ENCODE measurements at regions not wholly inside any gene's neighbourhood (a gene's known extent, or its start where the extent isn't known, plus 50 kb on each side); places are given as distances from the start of the nearest gene placed in this dataset.

DNA sequence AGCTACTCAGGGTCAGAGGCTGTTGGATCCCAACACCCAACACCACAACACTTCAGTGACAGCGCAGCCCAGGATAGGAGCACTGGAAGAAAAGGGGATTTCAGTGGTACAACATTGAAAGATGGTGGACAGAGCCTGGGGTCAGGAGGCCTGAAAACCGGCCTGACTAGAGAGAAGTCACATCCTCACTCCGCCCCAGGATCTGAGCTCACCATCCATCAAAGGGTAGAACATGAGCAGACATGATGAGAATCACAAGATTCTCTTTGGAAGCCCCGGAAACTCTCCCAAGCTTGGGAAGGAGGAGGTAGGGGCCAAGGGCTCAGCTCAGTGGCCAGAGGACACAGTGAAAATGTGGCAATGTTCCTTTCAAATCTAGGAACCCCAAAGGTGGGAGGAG, 271.3 kb downstream of the NPHP4 start:
- Histone ChIP-seq H3K4me1 (peaks cover 5% of the 10 kb centered on the region), H3K4me3 (no peak overlapping the region), H3K9me3 (replicated peaks) (peaks cover 3% of the 10 kb centered on the region), H3K36me3 (no peaks in the 10 kb centered on the region), H3K27ac (replicated peaks) (no peak overlapping the region), H3K27me3 (ENCODE audit: low read depth) (peaks cover 62% of the 10 kb centered on the region)
- no peak for DNase-seq
- intact Hi-C loops (cut with micrococcal nuclease), result no loop called here
- TF ChIP-seq, protein P1, sequence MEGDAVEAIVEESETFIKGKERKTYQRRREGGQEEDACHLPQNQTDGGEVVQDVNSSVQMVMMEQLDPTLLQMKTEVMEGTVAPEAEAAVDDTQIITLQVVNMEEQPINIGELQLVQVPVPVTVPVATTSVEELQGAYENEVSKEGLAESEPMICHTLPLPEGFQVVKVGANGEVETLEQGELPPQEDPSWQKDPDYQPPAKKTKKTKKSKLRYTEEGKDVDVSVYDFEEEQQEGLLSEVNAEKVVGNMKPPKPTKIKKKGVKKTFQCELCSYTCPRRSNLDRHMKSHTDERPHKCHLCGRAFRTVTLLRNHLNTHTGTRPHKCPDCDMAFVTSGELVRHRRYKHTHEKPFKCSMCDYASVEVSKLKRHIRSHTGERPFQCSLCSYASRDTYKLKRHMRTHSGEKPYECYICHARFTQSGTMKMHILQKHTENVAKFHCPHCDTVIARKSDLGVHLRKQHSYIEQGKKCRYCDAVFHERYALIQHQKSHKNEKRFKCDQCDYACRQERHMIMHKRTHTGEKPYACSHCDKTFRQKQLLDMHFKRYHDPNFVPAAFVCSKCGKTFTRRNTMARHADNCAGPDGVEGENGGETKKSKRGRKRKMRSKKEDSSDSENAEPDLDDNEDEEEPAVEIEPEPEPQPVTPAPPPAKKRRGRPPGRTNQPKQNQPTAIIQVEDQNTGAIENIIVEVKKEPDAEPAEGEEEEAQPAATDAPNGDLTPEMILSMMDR (IDR thresholded peaks at IDR 0.05; ENCODE audit: borderline replicate concordance), result no peak

DNA sequence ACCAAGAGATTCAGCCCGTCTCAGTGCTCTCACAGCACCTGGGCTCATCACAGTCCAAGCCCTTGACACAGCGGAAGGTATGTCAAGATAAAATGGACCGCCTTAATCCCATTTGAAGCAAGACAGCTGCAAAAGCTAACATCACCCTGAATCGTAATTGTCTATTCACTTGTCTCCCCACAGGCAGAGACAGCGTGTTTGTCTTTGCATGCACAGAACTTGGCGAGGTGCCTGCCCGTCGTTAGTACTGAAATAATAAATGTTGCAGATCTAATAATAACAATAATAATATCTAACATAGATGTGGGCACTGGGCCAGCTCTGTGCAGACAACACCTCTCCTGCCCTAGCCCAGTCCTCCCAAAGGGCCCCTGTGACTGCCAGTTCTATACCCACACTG, 271.7 kb downstream of the NPHP4 start:
- H3K9me3 ChIP-seq (replicated peaks), result peaks cover 8% of the 10 kb centered on the region
- TF ChIP-seq, protein P1 (IDR thresholded peaks at IDR 0.05; ENCODE audit: borderline replicate concordance), result no peak
- peaks cover 64% of the 10 kb centered on the region for H3K27me3 ChIP-seq (ENCODE audit: low read depth)
- no peak overlapping the region for H3K4me3 ChIP-seq
- peaks cover 5% of the 10 kb centered on the region for H3K4me1 ChIP-seq
- H3K27ac ChIP-seq (replicated peaks), result no peak overlapping the region
- no peaks in the 10 kb centered on the region for H3K36me3 ChIP-seq
- intact Hi-C loops (cut with micrococcal nuclease), result no loop called here
- DNase-seq, result no peak

DNA sequence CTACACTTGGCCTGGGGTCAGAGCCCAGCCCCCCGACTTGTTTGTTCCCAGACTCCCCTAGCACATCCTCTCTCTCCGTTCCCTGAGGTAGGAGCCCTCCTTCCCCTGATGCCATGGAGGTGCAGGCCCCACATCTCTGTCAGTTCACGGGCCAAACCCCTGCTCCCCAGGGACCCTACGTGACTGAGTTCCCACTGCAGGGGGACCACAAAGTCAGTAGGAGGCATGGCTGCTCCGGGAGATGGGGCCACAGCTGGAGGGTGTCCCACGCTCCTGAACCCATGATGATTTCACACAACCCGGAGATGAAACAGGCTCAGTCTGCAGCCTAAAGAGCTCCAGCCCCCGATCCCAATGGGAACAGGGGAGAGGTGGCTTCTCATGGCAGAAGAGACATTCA, 272.2 kb downstream of the NPHP4 start:
- Histone ChIP-seq H3K4me3 (no peak overlapping the region), H3K27me3 (ENCODE audit: low read depth) (peaks cover 65% of the 10 kb centered on the region), H3K36me3 (no peaks in the 10 kb centered on the region), H3K4me1 (peaks cover 5% of the 10 kb centered on the region), H3K27ac (replicated peaks) (no peak overlapping the region), H3K9me3 (replicated peaks) (peaks cover 12% of the 10 kb centered on the region)
- DNase-seq, result no peak
- intact Hi-C loops (cut with micrococcal nuclease), result no loop called here
- TF ChIP-seq, protein P1 (IDR thresholded peaks at IDR 0.05; ENCODE audit: borderline replicate concordance), result no peak

DNA sequence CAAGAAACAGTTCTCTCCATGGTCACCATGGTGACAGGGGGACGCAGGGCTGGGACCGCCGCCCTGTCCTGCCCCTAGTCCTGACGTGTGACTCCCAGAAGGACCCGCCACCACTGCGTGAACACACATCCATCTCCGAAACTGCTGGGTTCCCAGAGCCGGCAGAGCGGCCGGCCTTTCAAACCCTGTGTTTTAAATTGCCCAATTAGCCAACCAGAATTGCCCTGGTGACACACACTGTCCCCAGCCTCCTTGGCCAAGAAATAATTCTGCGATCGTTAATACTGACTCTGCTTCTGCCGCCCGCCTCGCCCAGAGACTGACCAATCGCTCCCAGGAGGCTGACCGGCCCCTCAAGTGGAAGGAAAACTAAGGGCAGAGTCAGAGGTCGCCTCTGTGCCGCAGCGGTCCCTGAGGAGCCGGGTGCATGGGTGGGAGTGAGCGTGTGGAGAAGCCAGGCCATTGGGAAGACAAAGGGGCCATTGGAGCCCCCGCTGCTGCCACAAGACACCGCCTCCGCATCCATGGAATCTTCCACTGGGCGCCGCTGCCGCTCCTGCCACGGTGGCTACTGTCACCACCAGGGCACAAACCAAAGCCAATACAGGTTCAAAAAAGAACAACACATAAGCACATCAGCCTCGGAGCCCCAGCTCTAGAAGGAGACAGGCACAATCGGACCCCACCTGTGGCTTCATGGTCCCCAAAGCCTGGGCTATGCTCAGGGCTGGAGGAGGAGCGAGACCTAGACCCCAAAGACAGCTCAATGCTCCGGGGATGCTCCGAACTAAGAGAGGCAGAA, 273.2 kb downstream of the NPHP4 start:
- DNase-seq, result no peak
- H3K27me3 ChIP-seq (ENCODE audit: low read depth), result peaks cover 65% of the 10 kb centered on the region

DNA sequence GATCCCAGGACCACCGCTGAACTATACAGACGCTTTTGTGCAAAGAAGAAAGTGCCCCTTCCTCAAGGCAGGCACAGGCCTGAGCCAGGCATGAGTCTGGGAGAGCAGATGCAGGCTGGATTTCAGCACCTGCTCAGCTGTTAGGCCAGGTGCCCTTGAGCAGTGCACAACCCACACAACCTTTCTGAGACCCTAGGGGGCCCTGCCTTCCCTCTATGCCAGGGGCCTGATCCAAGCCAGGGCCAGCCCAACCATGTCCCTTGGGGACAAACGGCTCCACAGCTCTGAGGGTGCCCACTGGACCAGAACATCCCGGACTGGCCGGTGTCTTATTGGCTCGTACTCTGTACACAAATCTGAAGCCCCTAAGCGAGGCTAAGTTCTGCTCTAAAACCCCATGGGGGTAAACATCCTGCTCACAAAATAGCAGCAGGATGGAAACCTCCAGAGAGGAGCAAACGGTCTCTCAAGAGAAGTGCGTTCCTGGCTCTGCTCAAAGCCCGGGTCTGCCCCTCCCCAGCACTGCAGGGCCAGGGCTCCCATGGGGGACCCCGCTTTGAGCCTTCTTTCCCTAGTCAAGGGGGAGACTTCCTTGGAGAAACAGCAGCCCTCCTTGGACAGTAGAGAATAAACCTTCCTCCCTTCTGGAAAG, 275.1 kb downstream of the NPHP4 start:
- Histone ChIP-seq H3K27ac (replicated peaks) (no peak overlapping the region), H3K4me3 (no peak overlapping the region), H3K36me3 (no peaks in the 10 kb centered on the region), H3K27me3 (ENCODE audit: low read depth) (peaks cover 82% of the 10 kb centered on the region), H3K4me1 (no peaks in the 10 kb centered on the region), H3K9me3 (replicated peaks) (peaks cover 16% of the 10 kb centered on the region)
- DNase-seq, result no peak
- intact Hi-C loops (cut with micrococcal nuclease), result no loop called here
- TF ChIP-seq, protein P1 (IDR thresholded peaks at IDR 0.05; ENCODE audit: borderline replicate concordance), result no peak

More for the DNA sequence above, 273.2 kb downstream of the NPHP4 start:
- no peak overlapping the region for H3K27ac ChIP-seq (replicated peaks)
- H3K4me1 ChIP-seq, result peaks cover 5% of the 10 kb centered on the region
- H3K9me3 ChIP-seq (replicated peaks), result peaks cover 16% of the 10 kb centered on the region
- intact Hi-C loops (cut with micrococcal nuclease), result no loop called here
- no peak overlapping the region for H3K4me3 ChIP-seq
- TF ChIP-seq, protein P1 (IDR thresholded peaks at IDR 0.05; ENCODE audit: borderline replicate concordance), result no peak
- no peaks in the 10 kb centered on the region for H3K36me3 ChIP-seq
